ENCODE measurements at regions not wholly inside any gene's neighbourhood (a gene's known extent, or its start where the extent isn't known, plus 50 kb on each side); places are given as distances from the start of the nearest gene placed in this dataset.

GRCh38 chr7:116340943-116341907, 130.9 kb downstream of the TES start:
- DNase-seq (ENCODE audit: insufficient read length, low spot score) (no peak), FAIRE-seq (no peak)
- no peak for TF ChIP-seq CTCF (IDR thresholded peaks at IDR 0.05; ENCODE audit: insufficient read depth, missing control alignments)

DNA sequence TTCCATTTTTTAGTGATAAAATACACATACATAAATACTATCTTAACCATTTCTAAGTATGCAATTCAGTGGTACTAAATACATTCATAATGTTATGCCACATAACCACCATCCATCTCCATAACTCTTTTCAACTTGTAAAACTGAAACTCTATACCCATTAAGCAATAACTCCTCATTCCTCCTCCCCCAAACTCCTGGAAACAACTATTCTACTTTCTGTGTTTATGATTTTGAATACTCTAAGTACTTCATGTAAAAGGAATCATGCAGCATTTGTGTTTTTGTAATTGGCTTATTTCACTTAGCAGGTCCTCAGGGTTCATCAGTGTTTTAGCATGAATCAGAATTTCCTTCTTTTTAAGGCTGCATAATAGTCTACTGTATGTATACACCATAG, 131.8 kb downstream of the TES start:
- TF ChIP-seq CTCF (IDR thresholded peaks at IDR 0.05; ENCODE audit: insufficient read depth, missing control alignments): no peak
- DNase-seq (ENCODE audit: insufficient read length, low spot score) (no peak), FAIRE-seq (no peak)

GRCh38 chr7:116347151-116347832, 137.0 kb downstream of the TES start:
- no peak for DNase-seq (ENCODE audit: insufficient read length, low spot score)
- no peak for FAIRE-seq
- no peak for TF ChIP-seq CTCF (IDR thresholded peaks at IDR 0.05; ENCODE audit: insufficient read depth, missing control alignments)

DNA sequence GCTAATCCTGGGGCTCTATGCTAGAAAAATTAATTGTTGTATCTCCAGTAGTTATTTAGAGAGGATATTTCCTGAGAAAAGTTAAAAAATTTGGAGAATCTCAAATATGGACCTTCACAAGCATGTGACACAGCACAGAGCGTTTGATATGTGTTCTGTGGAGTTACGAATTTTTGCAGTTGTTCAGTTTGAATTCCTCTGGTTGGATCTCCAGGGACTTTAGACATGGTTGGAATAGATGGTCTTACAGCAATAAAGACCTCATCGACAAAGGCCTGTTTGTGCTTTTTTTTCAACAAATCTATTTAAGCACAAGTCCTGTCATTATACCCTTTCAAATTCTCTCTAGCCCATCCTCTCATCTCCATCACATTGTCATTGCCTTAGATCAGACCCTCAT, 138.0 kb downstream of the TES start:
- DNase-seq (ENCODE audit: insufficient read length, low spot score): no peak
- no peak for FAIRE-seq
- TF ChIP-seq CTCF (IDR thresholded peaks at IDR 0.05; ENCODE audit: insufficient read depth, missing control alignments): no peak

DNA sequence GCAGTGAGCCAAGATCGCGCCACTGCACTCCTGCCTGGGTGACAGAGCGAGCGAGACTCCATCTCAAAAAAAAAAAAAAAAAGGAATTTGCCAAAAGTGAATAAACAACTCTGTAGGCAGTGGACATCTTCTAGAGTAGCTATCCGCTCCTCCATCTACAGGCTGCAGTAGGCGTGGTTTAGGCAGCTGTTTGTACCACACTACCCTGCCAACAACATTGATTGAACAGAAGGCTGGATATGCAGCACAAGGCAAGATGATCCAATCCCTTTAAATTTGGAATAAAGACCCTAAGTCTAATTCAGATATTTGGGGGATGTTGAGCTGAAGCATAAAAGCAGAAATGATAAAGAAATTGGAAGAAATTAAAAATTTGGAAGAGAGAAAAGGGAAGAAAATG, 141.6 kb downstream of the TES start:
- no peak for FAIRE-seq
- TF ChIP-seq CTCF (IDR thresholded peaks at IDR 0.05; ENCODE audit: insufficient read depth, missing control alignments): no peak
- DNase-seq (ENCODE audit: insufficient read length, low spot score): no peak

DNA sequence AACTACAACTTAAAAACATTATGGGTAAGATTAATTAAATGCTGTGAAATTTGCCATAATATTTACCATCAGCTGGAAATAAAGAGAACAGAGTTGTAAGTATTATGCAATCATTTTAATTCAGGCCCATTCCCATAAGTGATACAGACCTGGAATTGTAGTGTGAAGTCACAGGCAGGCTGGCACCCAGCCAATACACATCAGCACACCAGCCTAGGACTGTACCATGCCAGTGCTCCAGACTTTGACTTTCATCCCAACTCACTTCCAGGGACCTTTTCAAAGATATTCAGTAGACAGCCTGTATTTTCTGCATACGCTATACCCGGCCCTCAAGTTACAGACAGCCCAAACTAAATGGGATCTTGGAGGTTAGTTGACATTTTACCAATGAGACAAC, 143.3 kb downstream of the TES start:
- no peak for FAIRE-seq
- no peak for TF ChIP-seq CTCF (IDR thresholded peaks at IDR 0.05; ENCODE audit: insufficient read depth, missing control alignments)
- DNase-seq (ENCODE audit: insufficient read length, low spot score): no peak

DNA sequence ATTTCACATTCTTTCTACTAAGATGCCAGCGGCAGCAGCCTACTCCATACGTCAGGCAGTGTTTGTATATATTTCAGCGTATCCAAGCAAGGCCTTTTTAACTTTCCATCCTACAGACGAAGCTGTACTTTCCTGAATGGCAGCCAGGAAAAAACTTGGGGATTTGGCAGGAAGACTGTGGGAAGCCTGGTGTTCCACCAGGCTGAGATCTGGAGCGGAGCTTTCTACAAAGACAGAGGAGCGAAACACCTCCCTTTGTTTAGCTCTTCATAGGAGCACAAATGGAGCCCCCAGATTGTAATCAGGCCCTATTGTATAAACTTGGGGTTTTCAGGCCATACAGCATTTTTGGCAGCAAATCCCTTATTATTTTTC, 143.8 kb downstream of the TES start:
- TF ChIP-seq CTCF (IDR thresholded peaks at IDR 0.05; ENCODE audit: insufficient read depth, missing control alignments): no peak
- no peak for DNase-seq (ENCODE audit: insufficient read length, low spot score)
- FAIRE-seq: no peak
